ENCODE measurements at regions not wholly inside any gene's neighbourhood (a gene's known extent, or its start where the extent isn't known, plus 50 kb on each side); places are given as distances from the start of the nearest gene placed in this dataset.

DNA sequence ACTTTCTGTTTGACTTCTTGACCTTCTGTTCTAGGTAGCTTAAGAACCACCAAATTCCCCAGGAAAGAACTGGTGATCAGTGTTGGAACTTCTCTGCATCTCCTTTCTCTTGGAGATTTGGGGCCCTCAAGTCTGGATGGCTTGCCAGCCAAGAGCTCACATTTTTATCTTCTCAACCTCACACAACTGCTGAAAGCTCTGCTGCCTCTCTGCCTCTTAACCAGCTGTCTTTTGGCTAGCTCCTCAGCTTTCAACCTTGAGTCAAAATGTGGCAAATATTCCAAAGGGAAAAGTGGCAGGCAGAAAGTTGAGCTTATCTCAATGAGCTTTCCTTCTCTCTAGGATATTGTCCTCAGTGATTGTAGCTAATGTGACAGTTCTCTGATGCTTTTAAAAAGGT, 89.2 kb upstream of the CCDC190 start:
- no peak for DNase-seq (ENCODE audit: low spot score in 2 of 2, unreplicated experiment in 2 of 2)
- TF ChIP-seq, protein P1, sequence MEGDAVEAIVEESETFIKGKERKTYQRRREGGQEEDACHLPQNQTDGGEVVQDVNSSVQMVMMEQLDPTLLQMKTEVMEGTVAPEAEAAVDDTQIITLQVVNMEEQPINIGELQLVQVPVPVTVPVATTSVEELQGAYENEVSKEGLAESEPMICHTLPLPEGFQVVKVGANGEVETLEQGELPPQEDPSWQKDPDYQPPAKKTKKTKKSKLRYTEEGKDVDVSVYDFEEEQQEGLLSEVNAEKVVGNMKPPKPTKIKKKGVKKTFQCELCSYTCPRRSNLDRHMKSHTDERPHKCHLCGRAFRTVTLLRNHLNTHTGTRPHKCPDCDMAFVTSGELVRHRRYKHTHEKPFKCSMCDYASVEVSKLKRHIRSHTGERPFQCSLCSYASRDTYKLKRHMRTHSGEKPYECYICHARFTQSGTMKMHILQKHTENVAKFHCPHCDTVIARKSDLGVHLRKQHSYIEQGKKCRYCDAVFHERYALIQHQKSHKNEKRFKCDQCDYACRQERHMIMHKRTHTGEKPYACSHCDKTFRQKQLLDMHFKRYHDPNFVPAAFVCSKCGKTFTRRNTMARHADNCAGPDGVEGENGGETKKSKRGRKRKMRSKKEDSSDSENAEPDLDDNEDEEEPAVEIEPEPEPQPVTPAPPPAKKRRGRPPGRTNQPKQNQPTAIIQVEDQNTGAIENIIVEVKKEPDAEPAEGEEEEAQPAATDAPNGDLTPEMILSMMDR (IDR thresholded peaks at IDR 0.05; ENCODE audit: unreplicated experiment) = no peak
- H3K36me3 Mint-ChIP-seq = no peaks in the 10 kb centered on the region
- H3K4me3 Mint-ChIP-seq = no peak overlapping the region
- H3K27me3 Mint-ChIP-seq (ENCODE audit: low read depth) = no peaks in the 10 kb centered on the region
- H3K4me1 Mint-ChIP-seq = peaks cover 5% of the 10 kb centered on the region
- peaks cover 3% of the 10 kb centered on the region for H3K9me3 Mint-ChIP-seq
- no peak overlapping the region for H3K27ac Mint-ChIP-seq

GRCh38 chr1:162946701-162947100, 85.7 kb upstream of the CCDC190 start:
- TF ChIP-seq, protein P1 (IDR thresholded peaks at IDR 0.05; ENCODE audit: unreplicated experiment) = no peak
- no peak for DNase-seq (ENCODE audit: low spot score in 2 of 2, unreplicated experiment in 2 of 2)
- Mint-ChIP-seq H3K27me3 (ENCODE audit: low read depth) (no peaks in the 10 kb centered on the region), H3K9me3 (no peaks in the 10 kb centered on the region), H3K27ac (no peak overlapping the region), H3K4me1 (peaks cover 32% of the 10 kb centered on the region), H3K36me3 (no peaks in the 10 kb centered on the region), H3K4me3 (no peak overlapping the region)

GRCh38 chr1:162944974-162945674, 84.1 kb upstream of the CCDC190 start:
- no peaks in the 10 kb centered on the region for H3K9me3 Mint-ChIP-seq
- DNase-seq (ENCODE audit: low spot score in 2 of 2, unreplicated experiment in 2 of 2) = no peak
- TF ChIP-seq, protein P1 (IDR thresholded peaks at IDR 0.05; ENCODE audit: unreplicated experiment) = no peak
- no peak overlapping the region for H3K4me3 Mint-ChIP-seq
- H3K4me1 Mint-ChIP-seq = peaks cover 32% of the 10 kb centered on the region
- H3K27ac Mint-ChIP-seq = peak overlapping the region; percentile 48
- H3K27me3 Mint-ChIP-seq (ENCODE audit: low read depth) = no peaks in the 10 kb centered on the region
- H3K36me3 Mint-ChIP-seq = no peaks in the 10 kb centered on the region

DNA sequence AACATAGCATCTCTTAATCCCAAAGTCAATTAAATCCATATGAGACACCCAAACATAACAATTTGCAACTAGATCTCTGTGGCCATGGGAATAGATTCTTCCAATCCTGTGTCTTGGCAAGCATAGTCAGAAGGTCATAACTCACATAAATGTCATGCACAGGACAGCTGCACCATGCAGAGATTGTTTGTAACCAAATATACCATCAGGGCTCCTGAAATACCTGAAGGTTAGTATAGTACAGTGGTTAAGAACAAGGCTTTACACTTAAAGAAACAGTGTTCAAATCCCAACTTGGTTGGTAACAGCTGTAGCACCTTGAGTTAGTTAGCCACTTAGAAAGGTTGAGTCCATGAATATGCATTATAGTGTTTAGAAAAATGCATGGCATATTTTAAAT, 82.6 kb upstream of the CCDC190 start:
- Mint-ChIP-seq H3K4me3 (no peak overlapping the region), H3K27me3 (ENCODE audit: low read depth) (no peaks in the 10 kb centered on the region), H3K27ac (no peak overlapping the region), H3K4me1 (peaks cover 32% of the 10 kb centered on the region), H3K36me3 (no peaks in the 10 kb centered on the region), H3K9me3 (no peaks in the 10 kb centered on the region)
- no peak for DNase-seq (ENCODE audit: low spot score in 2 of 2, unreplicated experiment in 2 of 2)
- TF ChIP-seq, protein P1 (IDR thresholded peaks at IDR 0.05; ENCODE audit: unreplicated experiment) = no peak

DNA sequence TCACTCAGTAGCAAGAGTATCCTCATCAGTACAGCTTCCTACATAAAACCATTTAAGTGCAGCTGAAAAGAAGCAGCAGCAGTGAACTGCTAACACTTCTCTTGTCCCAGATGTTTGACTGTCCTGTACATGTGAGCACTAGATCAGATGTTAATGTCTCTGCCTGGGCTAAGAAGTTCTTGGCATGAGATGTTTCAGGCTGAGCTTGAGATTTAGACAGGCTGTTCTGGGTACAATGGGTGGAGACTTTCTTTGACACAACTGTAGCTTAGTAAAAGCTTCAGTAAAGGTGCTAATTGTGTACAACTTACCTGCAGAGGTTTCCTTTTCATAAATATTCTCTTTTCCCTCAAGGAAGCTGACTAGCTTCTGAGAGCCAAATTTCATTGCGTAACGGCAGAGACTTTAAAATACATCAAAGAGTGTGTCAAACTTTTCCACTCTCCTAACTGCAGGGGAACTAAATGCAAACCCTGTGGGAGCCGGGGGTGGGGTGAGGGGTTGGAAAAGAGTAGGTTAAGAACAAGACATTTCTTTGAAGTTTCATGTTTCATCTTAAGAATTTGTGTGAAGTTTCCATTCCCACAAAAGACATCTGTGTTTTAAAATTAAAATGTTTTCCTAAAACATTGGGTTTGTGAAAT, 82.1 kb upstream of the CCDC190 start:
- H3K36me3 Mint-ChIP-seq = no peaks in the 10 kb centered on the region
- TF ChIP-seq, protein P1 (IDR thresholded peaks at IDR 0.05; ENCODE audit: unreplicated experiment) = no peak
- H3K4me1 Mint-ChIP-seq = peaks cover 32% of the 10 kb centered on the region
- H3K27me3 Mint-ChIP-seq (ENCODE audit: low read depth) = no peaks in the 10 kb centered on the region
- no peak for DNase-seq (ENCODE audit: low spot score in 2 of 2, unreplicated experiment in 2 of 2)
- H3K9me3 Mint-ChIP-seq = no peaks in the 10 kb centered on the region
- no peak overlapping the region for H3K4me3 Mint-ChIP-seq
- peak overlapping the region; percentile 87 for H3K27ac Mint-ChIP-seq

Measured in mesothelial cell of epicardium (in vitro differentiated cells).